Left hindlimb (tissue), 1 donor: ENCODE measurements at regions not wholly inside any gene's neighbourhood (a gene's known extent, or its start where the extent isn't known, plus 50 kb on each side); places are given as distances from the start of the nearest gene placed in this dataset.
"Not testable (repeated sequence)": the region's sequence is repeated elsewhere in the genome, so short reads cannot be mapped to it uniquely, and the experiment has no call there.

Source experiments
- DNase-seq: peaks from one replicate; pipeline ENCODE4 v3.0.0-alpha.2; 2018

DNA sequence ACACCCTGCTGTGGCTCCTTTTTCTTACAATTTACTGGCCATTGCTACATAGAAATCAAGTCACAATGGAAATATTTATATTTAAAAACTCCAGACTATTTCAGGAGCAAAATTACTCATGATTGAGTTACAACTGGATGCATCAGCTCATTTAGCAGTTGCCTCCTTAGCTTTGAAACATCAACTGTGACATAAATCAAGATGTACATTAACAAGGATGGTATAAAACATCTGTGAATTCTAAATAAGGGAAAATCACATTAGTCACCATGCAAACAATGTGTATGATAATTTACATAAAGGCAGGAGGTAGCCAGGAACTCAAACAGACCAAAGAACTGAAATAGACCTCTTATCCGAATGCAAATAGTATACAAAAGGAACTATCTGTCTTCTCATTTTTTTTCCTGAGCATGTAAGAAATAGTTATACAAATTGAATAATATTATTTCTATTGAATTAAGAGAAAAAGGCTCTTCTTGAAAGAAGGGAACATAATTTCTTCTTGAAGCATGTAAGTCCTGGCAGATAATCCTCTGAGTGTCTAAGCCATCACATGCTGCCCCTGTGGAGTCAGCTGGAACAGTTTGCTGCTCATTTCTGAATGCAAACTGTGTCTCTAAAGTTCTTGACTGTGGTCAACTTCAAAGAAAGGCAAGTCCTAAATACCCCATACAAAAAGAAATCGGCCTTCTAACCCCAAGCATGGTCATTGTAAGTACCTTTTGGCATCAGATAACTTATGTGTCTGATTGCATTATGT lies 151.2 kb downstream of the NAA11 start:
- DNase-seq = no peak

DNA sequence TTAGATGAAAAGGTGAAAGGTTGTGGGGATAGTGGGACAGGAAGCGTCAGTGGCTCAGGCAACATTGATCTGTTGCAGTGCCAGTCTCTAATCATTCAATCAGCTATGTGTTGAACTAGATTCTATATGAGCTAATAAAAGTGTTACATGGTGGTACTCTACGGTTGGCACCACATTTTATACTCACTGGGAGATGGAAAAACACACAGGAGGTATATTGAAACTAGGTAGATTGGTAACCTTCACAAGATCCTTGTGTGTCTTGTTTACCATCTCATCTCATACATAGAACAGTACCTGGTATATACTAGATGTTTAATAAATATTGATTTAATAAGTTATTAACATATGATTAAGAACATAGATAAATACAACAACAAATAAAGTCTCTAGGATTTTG lies 152.7 kb downstream of the NAA11 start:
- no peak for DNase-seq

DNA sequence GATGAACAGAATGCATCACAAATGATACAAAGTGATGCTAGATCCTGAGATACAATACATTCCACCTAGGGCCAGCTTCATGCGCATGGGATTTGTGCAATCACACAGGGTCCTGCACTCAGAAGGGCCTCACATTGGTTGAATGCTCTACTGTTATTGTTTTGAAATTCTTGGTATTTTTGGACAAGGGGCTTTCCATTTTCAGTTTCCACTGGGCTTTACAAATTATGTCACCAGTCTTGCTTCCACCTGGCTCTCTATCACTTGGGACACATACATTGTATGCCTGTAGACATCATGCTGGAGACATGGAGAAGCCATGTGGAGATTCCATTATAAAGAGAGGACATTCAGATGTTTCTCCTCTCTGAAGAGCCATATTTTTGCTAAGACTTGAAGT lies 155.8 kb downstream of the NAA11 start:
- no peak for DNase-seq

DNA sequence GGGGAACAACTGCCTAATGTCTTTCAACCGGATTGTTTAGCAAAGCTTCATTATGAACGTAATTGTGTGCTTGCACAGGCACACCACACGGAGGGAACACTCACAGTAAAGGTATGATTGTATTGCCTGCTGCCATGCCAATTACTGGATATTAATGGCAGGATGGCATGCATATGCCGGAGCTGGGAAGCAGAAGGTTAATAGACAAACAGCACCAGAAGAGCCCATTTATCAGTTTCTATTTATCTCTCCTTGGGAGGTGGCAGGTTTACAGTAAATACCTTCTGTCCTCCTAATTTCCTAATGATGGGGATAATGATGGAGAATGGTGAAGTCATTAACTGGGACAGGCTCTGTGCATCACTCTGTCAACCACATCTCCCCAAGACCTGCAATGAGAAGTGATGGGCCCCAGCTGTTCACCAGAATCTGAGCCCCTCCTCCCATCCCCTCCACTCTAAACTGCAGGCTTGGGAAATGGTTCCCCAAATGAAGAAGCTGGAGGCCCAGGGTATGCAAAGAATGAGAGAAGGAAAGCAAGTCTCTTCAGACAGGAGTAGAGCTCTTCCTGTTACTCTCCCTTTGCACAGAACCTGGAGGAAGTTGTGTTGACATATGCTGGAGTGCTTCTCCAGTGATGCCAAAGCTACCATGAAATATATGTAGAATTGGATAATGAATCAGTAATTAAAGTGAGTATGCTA lies 160.8 kb downstream of the NAA11 start:
- DNase-seq = no peak

DNA sequence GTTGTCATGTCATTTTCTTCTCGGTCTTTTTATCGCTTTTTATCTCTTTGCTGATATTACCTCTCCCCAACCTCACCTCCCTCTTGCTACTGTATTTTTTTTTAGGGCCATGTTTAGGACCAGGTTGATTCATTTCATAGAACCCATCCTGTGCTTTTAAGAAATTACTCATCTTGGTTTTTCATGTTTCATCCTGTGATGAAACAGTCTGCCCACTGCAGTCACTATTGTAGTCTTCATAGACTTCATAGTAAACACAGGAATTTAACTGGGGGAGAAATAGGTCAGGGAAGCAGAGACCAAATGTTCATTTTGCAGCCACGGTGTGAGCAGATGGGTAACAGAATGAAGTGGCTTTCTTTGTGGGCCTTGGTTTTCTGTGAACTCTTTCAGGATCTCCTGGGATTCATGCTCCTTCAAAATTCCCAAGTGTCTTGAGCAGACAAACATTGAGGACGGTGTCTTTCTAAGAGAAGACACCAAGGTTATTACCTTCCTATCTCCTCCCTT lies 161.8 kb downstream of the NAA11 start:
- DNase-seq = no peak

DNA sequence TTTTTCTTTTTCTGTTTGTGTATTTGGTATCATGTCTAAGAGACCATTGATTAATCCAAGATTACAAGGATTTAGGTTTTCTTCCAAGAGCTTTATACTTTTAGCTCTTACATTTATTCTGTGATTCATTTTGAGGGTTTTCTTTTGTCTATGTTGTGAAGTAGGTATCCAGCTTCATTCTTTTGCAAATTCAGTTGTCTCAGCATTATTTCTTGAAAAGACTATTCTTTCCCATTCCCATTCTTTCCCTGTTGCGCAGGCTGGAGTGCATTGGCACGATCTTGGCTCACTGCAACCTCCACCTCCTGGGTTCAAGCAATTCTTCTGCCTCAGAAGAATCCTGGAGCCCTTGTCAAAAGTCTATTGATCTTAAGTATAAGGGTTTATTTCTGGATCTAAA lies 164.9 kb downstream of the NAA11 start:
- DNase-seq = no peak

DNA sequence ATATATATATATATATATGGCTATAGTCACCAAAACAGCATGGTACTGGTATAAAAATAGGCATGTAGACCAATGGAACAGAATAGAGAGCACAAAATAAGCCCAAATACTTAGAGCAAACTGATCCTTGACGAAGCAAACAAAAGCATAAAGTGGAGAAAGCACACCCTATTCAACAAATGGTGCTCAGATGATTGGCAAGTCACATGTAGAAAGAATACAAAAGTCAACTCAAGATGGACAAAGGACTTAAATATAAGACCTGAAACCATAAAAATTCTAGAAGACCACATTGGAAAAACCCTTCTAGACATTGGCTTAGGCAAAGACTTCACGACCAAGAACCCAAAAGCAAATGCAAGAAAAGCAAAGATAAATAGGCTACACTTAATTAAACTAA lies 167.2 kb downstream of the NAA11 start:
- DNase-seq = not testable (repeated sequence)

DNA sequence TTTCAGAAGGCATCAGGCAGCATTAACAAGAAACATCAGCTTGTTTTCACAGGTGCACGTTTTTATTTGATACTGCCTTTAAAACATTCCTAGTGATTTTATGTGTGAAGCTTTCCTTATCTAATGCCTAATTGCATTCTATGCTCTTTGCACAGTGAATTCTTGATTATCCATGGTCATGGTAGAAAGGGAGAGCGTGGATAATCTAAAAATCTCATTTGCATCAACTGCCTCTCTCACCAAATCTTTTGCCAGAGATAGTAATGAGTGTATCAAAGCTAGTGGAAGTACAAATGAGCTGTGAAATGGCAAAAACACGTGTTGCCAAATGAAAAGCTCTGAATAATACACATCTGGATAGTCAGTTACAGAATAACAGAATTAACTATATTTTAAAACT lies 170.5 kb downstream of the NAA11 start:
- DNase-seq = no peak

DNA sequence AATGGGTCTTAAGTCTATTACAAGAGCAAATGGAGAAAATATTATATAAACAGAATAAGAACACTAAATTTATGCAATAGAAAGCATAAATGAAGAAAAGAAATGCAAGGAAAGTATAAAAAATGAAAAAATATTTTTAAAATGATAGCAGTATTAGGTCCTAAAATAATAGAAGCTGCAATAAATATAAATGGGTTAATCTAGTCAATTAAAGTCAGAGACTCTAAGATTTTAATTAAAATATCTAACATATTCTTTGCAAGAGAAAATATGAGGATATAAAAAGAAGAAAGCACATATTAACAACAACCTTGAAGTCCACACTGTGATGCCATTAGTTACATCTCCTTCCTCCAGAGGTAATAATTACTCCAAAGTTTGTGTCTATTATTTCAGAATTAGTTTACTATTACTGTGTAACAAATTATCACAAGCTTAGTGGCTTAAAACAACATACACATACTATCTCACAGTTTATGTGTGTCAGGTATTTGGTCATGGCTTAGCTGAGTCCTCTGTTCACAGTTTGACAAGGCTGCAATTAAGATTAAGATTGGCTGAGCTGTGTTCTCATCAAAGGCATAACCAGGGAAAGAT lies 174.9 kb downstream of the NAA11 start:
- no peak for DNase-seq

DNA sequence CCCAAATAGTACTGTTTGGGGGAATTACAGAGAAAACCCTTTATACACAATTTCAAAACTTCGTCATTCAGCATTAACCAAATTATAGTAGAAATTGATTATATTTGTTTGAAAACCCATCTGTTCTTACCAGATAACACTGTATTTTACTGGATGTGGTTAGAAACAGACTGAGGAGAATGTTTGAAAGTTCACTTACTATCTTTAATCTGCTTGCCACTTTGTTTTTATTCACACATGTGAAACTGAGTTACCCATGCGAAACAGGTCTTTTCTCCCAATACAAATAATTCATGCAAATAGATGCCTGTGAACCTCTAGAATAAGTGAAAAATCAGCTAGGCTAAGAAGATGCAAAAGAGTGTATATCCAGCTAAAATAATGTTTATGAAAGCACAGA lies 177.5 kb downstream of the NAA11 start:
- DNase-seq = no peak

DNA sequence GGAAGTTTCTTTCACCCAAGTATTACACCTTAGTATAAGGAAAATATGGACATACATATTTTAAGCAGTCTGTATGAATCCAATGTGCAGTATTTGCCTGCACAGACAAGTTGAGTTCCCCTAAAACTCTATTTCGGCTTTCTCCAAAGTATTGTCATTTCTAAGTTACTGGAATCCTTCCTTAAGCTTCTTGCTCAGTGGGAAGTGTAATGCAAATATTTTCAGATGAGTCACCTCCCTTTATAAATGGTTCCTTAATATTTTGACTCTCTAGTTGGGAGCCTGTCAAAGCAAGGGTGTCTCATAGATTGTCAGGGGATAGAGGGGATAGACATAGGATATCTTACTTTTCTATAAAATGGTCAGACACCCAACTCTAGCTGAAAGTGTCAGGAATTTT lies 178.6 kb downstream of the NAA11 start:
- DNase-seq = no peak

DNA sequence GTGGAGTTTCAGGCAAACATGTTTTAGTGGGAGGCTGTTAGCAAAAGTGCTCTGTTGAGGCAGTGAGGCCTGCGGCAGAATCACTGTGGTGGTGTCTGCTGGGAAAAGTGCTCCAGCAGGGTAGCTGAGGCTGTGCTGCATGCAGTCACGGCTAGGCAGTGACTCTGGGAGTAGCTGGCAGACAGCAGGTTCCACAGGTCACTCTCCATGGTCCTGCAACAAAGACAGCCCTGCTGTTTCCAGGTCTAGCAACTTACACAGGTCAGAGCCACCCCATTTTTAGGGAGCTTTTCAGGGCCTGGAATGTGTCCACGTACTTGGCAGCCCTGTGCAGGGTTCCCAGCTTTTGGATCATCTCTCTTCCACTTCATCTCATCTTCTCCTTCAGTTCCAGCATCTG lies 184.3 kb downstream of the NAA11 start:
- no peak for DNase-seq

DNA sequence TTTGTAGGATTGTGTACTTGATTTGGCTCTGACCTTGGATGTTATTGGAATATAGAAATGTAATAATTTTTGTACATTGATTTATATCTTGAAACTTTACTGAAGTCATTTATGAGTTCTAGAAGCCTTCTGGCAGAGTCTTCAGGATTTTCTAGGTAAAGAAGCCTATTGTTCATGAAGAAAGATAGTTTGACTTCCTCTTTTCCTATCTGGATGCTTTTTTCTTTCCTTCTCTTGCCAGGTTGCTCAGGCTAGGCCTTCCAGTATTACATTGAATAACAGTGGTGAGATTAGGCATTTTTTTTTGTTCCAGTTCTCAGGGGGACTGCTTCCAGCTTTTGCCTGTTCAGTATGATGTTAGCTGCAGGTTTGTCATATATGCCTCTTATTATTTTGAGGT lies 191.1 kb downstream of the NAA11 start:
- no peak for DNase-seq

DNA sequence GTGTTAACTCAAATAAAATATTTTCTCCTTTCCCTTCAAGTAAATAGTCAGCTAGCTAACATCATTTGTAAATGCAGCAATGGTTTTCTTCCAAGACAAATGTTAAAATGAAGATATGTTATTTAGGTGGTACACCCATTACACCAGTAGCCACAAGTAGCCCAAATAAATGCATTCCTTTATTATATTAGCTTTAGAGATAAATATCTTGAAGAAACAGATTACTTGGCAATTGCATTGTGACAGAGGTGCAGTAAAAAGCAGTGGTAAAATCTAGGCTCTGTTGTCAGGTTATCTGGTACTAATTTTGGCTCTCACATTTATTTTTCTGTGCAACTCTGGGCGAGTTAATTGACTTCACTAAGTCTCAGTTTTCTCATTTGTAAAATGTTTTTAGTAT lies 193.0 kb downstream of the NAA11 start:
- DNase-seq = no peak

DNA sequence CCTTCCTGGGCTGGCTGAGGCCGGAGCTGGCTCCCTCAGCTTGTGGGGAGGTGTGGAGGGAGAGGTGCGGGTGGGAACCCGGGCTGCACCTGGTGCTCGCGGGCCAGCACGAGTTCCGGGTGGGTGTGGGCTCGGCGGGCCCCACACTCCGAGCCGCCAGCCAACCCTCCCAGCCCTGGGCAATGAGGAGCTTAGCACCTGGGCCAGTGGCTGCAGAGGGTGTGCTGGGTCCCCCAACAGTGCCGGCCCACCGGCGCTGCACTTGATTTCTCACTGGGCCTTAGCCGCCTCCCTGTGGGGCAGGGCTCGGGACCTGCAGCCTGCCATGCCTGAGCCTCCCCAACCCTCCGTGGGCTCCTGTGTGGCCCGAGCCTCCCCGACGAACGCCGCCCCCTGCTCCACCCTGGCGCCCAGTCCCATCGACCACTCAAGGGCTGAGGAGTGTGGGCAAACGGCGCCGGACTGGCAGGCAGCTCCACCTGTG lies 182.7 kb upstream of the PAQR3 start:
- no peak for DNase-seq

DNA sequence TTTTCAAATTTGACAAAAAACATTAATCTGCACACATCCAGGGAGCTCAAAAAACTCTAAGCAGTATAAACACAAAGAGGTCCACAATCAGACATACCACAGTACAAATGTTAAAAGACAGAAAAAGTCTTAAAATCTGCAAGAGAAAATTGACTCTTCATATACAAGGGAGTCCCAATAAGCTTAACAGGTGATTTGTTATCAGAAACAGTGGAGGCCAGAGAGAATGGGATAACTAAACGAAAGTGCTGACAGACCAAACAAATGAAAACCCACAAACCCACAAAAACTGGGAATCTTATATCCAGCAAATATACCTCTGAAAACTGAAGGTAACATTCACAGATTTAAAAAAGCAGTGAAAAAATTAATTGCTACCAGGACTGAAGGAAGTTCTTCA lies 182.0 kb upstream of the PAQR3 start:
- no peak for DNase-seq

DNA sequence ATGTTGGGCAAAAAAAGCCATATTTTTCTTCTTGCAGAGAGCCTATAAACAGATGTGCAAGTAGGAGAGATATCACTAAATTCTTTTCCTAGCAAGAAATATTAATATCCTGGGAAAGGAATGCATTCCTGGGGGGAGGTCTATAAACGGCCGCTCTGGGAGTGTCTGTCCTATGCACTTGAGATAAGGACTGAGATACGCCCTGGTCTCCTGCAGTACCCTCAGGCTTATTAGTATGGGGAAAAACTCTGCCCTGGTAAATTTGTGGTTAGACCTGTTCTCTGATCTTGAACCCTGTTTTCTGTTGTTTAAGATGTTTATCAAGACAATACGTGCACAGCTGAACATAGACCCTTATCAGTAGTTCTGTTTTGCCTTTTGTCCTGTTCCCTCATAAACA lies 177.8 kb upstream of the PAQR3 start:
- not testable (repeated sequence) for DNase-seq

DNA sequence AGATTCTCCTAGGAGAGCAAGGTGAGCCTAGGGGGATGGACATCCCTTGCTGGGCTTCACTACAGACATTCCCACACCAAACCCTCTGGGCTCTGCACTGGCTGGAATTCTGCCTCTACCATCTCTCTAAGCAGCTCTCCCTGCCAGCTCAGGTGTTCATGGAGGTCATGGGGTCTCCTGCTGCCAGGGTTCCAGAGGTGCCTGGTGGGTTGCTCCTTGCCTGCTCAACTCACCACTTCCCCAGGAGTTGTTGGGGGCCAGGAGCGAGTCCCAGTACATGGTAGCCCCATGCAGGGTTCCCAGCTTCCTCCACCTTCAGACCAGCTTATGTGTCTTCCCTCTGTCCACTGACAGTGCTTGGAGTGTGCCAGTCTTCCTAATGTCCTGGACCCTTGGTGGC lies 167.8 kb upstream of the PAQR3 start:
- DNase-seq = no peak

DNA sequence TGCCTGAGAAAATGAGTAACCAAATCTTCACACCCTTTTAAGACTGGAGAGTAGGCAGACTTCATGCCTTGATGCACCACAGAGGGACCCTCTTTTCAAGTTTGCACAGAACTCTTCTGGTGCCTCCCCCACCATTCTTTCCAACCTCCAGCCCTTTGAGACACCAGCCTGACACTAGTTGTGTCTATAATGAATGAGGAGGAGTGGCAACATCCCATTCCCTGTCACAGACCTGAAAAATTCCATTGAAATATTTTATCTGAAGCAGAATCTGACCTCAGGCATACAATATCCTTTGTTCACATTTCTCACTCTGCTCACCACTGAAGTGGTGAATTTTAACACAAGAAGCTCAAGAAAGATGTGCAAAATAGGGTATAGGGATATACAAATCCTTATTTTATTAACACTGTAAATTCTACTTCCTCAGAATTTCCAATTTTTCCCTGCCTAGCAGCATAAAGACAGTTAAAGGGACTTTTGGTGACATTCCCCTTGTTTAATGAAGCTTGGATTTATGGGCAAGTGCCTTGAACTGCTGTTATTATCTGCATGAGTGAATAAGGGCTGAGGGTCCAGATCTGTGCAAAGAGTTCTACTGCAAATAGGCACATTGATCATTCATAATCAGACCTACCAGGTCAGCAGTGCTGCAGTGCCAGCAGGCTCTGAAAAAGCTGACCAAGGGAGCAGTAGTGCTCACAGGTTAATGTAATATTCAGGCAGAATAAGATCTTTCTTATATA lies 149.9 kb upstream of the PAQR3 start:
- DNase-seq = no peak

DNA sequence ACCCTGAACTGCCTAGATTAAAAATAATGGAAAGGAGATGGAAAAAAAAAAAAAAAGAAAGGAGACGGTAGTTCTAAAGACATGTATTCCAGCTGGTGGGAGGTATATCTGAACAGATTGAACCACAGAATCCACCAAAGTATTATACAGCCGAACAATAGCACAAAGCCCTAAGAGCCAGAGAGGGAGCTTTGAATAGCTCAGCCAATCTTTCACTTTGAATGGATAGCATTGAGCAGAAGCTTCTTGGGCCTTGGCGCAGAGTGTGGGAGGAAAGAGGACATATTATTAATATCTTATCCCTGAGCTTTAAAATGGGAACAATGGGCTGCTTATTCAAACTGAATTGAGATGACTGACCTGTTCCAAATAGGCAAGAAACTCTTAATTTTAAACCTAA lies 147.8 kb upstream of the PAQR3 start:
- no peak for DNase-seq

DNA sequence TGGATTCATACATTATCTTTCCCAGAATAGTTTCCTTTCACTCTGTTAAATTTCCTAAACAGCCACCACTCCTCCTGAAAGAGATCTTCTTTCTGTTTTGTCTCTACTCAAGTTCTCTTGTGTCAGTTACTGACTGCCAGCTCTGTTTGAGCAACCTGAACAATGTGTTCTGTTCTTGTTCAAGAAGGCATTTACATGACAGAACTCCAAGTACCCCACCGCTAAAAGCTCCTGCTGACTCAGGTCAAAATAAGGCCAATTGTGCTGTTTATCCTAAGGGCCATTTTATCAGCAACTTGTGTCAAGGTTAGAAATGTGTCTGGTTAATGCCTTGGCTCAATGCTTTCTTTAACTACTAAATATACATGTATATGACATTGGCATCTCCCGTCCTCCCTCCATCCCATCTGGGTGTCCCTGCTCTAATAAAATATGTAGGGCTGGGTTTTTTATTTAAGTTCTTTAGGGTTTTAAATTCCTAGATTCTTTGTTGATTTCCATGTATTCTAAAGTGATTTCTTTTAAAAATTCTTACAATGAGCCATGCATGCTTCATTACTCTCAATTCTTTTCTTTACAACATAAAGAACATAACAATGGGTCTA lies 144.3 kb upstream of the PAQR3 start:
- DNase-seq = no peak

DNA sequence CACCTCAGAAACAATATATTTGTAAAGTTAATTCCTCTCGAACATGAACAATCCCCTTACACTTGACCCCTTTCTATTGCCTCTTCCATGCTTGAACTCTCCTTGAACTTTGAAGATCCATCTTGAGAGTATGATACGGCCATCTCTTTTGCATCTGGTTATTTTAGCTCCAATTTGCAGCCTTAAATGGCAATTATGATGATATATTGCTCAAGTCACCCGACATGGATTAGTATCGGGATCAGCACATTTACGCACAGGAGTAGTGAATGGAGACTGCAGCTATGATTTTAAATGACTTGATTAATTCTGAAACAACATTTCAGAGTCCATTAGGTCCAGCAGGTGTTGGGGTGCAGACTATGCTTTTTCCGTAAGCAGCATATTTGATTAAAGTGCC lies 143.8 kb upstream of the PAQR3 start:
- DNase-seq = no peak

DNA sequence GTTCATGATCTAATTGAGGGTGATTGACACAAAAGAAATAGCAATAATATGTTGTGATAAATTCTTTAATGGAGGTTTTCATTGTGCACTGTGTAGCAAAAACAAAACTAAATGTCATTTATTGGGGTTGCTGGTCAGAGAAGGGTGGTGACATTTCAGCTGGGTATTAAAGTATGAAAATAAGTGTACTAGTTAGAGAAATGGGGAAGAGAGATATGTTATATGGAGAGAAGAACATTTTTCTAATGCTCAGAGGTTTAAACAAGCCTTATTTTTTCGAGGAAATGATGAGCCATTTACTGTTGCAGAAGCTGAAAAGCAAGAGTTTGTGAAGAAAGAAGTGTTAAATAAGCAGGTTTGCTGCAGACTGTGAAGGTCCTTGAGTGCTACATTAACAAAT lies 142.7 kb upstream of the PAQR3 start:
- DNase-seq = no peak
